ENCODE measurements at regions not wholly inside any gene's neighbourhood (a gene's known extent, or its start where the extent isn't known, plus 50 kb on each side); places are given as distances from the start of the nearest gene placed in this dataset.
"Not testable (repeated sequence)": the region's sequence is repeated elsewhere in the genome, so short reads cannot be mapped to it uniquely, and the experiment has no call there.

DNA sequence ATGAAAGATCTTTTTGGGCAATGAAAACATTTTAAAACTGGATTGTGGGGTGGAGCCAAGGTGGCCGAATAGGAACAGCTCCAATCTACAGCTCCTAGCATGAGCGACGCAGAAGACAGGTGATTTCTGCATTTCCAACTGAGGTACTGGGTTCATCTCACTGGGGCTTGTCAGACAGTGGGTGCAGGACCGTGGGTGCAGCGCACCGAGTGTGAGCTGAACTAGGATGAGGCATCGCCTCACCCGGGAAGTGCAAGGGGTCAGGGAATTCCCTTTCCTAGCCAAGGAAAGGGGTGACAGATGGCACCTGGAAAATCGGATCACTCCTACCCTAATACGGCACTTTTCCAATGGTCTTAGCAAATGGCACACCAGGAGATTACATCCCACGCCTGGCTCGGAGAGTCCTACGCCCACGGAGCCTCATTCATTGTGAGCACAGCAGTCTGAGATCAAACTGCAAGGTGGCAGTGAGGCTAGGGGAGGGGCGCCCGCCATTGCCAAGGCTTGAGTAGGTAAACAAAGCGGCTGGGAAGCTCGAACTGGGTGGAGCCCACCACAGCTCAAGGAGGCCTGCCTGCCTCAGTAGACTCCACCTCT is 84.3 kb upstream of the FANCL start:
- H3K27me3 ChIP-seq (ENCODE audit: control insufficient read depth in 3 of 3, insufficient read depth in 3 of 3, low read length in 3 of 3); H3K4me3 ChIP-seq (ENCODE audit: low read length in 3 of 3); H3K9me3 ChIP-seq (ENCODE audit: control insufficient read depth in 3 of 3, low read length in 3 of 3); H3K4me1 ChIP-seq (ENCODE audit: control insufficient read depth in 3 of 3, insufficient read depth in 3 of 3, low read length in 3 of 3); H3K9ac ChIP-seq (ENCODE audit: low read depth in 1 of 3, low read length in 3 of 3); H3K27ac ChIP-seq (ENCODE audit: low read depth, low read length); H3K36me3 ChIP-seq (ENCODE audit: control insufficient read depth in 3 of 3, insufficient read depth in 3 of 3, low read length in 3 of 3): not testable (repeated sequence)

DNA sequence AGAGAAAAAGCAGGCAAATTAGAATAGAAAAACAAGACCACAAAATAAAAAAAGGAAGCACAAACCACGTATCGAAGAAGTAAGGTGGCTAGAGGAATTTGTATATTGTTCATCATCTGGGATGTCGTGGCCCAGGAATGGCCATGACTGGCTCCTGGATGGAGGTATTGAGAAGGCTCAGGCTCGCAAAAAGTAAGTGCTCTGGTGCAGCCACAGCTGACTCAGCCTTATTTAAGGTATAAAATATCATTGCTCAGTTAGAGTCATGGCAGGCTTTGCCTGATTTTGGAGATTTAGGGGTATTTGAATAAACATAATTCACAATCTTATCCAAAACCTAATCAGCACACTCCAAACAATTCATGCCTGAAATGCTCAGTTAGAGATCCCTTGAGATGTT is 78.4 kb upstream of the FANCL start:
- H3K36me3 ChIP-seq (ENCODE audit: control insufficient read depth in 3 of 3, insufficient read depth in 3 of 3, low read length in 3 of 3): no peaks in the 10 kb centered on the region

DNA sequence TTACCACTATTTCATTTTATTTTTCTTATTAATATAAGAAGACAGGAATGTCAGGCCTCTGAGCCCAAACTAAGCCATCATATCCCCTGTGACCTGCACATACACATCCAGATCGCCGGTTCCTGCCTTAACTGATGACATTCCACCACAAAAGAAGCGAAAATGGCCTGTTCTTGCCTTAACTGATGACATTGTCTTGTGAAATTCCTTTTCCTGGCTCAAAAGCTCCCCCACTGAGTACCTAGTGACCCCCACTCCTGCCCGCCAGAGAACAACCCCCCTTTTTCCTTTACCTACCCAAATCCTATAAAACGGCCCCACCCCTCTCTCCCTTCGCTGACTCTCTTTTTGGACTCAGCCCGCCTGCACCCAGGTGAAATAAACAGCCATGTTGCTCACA is 77.8 kb upstream of the FANCL start:
- H3K27ac ChIP-seq (ENCODE audit: low read depth, low read length); H3K36me3 ChIP-seq (ENCODE audit: control insufficient read depth in 3 of 3, insufficient read depth in 3 of 3, low read length in 3 of 3); H3K9me3 ChIP-seq (ENCODE audit: control insufficient read depth in 3 of 3, low read length in 3 of 3); H3K4me1 ChIP-seq (ENCODE audit: control insufficient read depth in 3 of 3, insufficient read depth in 3 of 3, low read length in 3 of 3); H3K27me3 ChIP-seq (ENCODE audit: control insufficient read depth in 3 of 3, insufficient read depth in 3 of 3, low read length in 3 of 3); H3K4me3 ChIP-seq (ENCODE audit: low read length in 3 of 3); H3K9ac ChIP-seq (ENCODE audit: low read depth in 1 of 3, low read length in 3 of 3): not testable (repeated sequence)

More for the DNA sequence above, 78.4 kb upstream of the FANCL start:
- Histone ChIP-seq H3K27ac (ENCODE audit: low read depth, low read length) (no peak overlapping the region), H3K27me3 (ENCODE audit: control insufficient read depth in 3 of 3, insufficient read depth in 3 of 3, low read length in 3 of 3) (no peaks in the 10 kb centered on the region), H3K4me3 (ENCODE audit: low read length in 3 of 3) (no peak overlapping the region), H3K9me3 (ENCODE audit: control insufficient read depth in 3 of 3, low read length in 3 of 3) (no peaks in the 10 kb centered on the region), H3K9ac (ENCODE audit: low read depth in 1 of 3, low read length in 3 of 3) (no peak overlapping the region), H3K4me1 (ENCODE audit: control insufficient read depth in 3 of 3, insufficient read depth in 3 of 3, low read length in 3 of 3) (no peaks in the 10 kb centered on the region)

DNA sequence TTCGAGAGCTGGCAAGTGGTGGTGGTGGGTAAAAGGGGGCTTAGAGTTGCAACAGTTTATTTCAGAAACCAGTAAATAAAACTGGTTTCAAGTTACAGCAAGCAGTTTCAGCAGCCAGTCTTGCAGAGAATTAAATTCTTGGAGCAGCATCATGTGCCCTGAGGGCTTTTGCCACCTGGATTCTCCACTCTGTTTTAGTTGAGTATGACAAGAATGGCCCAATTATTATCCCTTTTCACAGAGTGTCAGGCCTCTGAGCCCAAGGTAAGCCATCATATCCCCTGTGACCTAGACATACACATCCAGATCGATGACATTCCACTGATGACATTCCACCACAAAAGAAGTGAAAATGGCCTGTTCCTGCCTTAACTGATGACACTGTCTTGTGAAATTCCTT is 72.8 kb upstream of the FANCL start:
- H3K4me1 ChIP-seq (ENCODE audit: control insufficient read depth in 3 of 3, insufficient read depth in 3 of 3, low read length in 3 of 3): no peaks in the 10 kb centered on the region
- H3K9ac ChIP-seq (ENCODE audit: low read depth in 1 of 3, low read length in 3 of 3): no peak overlapping the region
- H3K36me3 ChIP-seq (ENCODE audit: control insufficient read depth in 3 of 3, insufficient read depth in 3 of 3, low read length in 3 of 3): no peaks in the 10 kb centered on the region

DNA sequence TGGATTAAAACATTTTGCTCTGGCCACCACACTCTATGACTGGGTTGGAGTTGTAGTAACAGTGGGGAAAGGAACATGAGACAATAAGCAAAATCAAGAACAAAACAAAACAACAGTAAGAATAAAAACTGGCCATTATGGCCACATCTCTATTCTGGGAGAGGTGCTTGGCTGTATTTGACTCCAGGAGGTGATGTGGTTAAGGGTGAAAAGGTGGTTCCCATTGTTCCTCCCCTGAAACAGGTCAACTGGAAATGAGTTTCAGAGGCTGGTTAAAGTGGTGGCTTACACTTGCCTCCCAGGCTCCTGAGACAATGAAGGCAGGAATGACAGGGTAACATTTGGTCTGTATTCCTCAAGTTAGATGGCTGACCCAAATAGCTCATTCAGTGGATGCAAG is 67.3 kb upstream of the FANCL start:
- no peaks in the 10 kb centered on the region for H3K4me1 ChIP-seq (ENCODE audit: control insufficient read depth in 3 of 3, insufficient read depth in 3 of 3, low read length in 3 of 3)
- H3K27ac ChIP-seq (ENCODE audit: low read depth, low read length): no peak overlapping the region
- H3K4me3 ChIP-seq (ENCODE audit: low read length in 3 of 3): no peak overlapping the region
- no peaks in the 10 kb centered on the region for H3K36me3 ChIP-seq (ENCODE audit: control insufficient read depth in 3 of 3, insufficient read depth in 3 of 3, low read length in 3 of 3)
- H3K9me3 ChIP-seq (ENCODE audit: control insufficient read depth in 3 of 3, low read length in 3 of 3): no peaks in the 10 kb centered on the region
- H3K9ac ChIP-seq (ENCODE audit: low read depth in 1 of 3, low read length in 3 of 3): no peak overlapping the region
- no peaks in the 10 kb centered on the region for H3K27me3 ChIP-seq (ENCODE audit: control insufficient read depth in 3 of 3, insufficient read depth in 3 of 3, low read length in 3 of 3)

More for the DNA sequence above, 72.8 kb upstream of the FANCL start:
- H3K27me3 ChIP-seq (ENCODE audit: control insufficient read depth in 3 of 3, insufficient read depth in 3 of 3, low read length in 3 of 3): no peaks in the 10 kb centered on the region
- H3K4me3 ChIP-seq (ENCODE audit: low read length in 3 of 3): no peak overlapping the region
- H3K27ac ChIP-seq (ENCODE audit: low read depth, low read length): no peak overlapping the region
- no peaks in the 10 kb centered on the region for H3K9me3 ChIP-seq (ENCODE audit: control insufficient read depth in 3 of 3, low read length in 3 of 3)

DNA sequence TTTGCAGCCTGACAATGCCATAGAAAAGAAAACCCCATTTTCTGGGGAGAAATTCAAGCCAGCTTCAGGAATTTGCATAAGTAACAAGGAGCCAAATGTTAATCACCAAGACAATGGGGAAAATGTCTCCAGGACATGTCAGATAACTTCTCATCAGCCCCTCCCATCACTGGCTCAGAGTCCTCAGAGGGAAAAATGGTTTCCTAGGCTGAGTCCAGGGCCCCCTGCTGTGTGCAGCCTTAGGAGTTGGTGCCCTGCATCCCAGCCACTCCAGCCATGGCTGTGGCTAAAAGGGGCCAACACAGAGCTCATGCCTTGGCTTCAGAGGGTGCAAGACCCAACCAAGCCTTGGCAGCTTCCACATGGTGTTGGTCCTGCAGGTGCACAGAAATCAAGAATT is 63.7 kb upstream of the FANCL start:
- H3K27ac ChIP-seq (ENCODE audit: low read depth, low read length): no peak overlapping the region
- no peaks in the 10 kb centered on the region for H3K9me3 ChIP-seq (ENCODE audit: control insufficient read depth in 3 of 3, low read length in 3 of 3)
- no peaks in the 10 kb centered on the region for H3K27me3 ChIP-seq (ENCODE audit: control insufficient read depth in 3 of 3, insufficient read depth in 3 of 3, low read length in 3 of 3)
- H3K4me1 ChIP-seq (ENCODE audit: control insufficient read depth in 3 of 3, insufficient read depth in 3 of 3, low read length in 3 of 3): no peaks in the 10 kb centered on the region
- no peak overlapping the region for H3K4me3 ChIP-seq (ENCODE audit: low read length in 3 of 3)
- H3K36me3 ChIP-seq (ENCODE audit: control insufficient read depth in 3 of 3, insufficient read depth in 3 of 3, low read length in 3 of 3): no peaks in the 10 kb centered on the region
- no peak overlapping the region for H3K9ac ChIP-seq (ENCODE audit: low read depth in 1 of 3, low read length in 3 of 3)

DNA sequence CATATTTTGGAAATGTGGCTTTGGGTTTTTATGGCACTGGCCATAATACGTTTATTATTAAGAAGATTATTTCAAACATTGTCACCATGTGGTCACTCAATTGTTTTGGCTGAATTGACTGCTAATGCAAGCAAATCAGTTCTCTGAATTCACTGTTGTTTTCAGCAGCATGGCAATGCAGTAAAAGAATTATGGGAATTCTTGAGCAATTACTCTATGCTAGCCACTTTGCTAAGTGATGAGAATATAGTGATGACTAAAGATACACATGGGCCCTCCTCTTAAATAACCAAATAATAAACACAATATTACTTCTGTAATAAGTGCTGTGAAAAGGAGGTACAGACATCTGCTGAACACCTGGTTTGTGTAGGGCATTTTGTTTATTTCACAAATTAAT is 58.0 kb upstream of the FANCL start:
- H3K4me3 ChIP-seq (ENCODE audit: low read length in 3 of 3): no peak overlapping the region
- no peak overlapping the region for H3K27ac ChIP-seq (ENCODE audit: low read depth, low read length)
- H3K4me1 ChIP-seq (ENCODE audit: control insufficient read depth in 3 of 3, insufficient read depth in 3 of 3, low read length in 3 of 3): no peaks in the 10 kb centered on the region
- H3K36me3 ChIP-seq (ENCODE audit: control insufficient read depth in 3 of 3, insufficient read depth in 3 of 3, low read length in 3 of 3): no peaks in the 10 kb centered on the region
- no peaks in the 10 kb centered on the region for H3K27me3 ChIP-seq (ENCODE audit: control insufficient read depth in 3 of 3, insufficient read depth in 3 of 3, low read length in 3 of 3)
- H3K9me3 ChIP-seq (ENCODE audit: control insufficient read depth in 3 of 3, low read length in 3 of 3): no peaks in the 10 kb centered on the region
- H3K9ac ChIP-seq (ENCODE audit: low read depth in 1 of 3, low read length in 3 of 3): no peak overlapping the region

DNA sequence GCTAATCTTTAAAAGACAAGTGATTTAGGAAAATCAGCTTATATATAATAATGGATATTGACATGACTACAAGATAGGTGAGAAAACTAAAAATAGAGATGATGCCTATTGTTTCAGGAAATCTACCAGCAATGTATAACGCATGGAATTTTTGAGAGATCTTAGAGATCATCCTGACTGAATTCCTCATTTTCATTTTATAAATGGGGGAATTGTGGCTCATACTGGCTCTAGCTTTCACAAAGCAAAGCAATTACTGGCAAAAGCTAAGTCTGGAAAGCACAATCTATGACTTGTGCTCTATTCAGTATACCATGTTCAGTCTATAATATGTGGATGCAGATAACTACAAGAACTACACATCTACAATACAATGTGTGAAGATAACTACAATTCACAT is 51.9 kb upstream of the FANCL start:
- Histone ChIP-seq H3K9me3 (ENCODE audit: control insufficient read depth in 3 of 3, low read length in 3 of 3) (no peaks in the 10 kb centered on the region), H3K9ac (ENCODE audit: low read depth in 1 of 3, low read length in 3 of 3) (no peak overlapping the region), H3K27me3 (ENCODE audit: control insufficient read depth in 3 of 3, insufficient read depth in 3 of 3, low read length in 3 of 3) (no peaks in the 10 kb centered on the region), H3K4me3 (ENCODE audit: low read length in 3 of 3) (no peak overlapping the region), H3K27ac (ENCODE audit: low read depth, low read length) (no peak overlapping the region), H3K4me1 (ENCODE audit: control insufficient read depth in 3 of 3, insufficient read depth in 3 of 3, low read length in 3 of 3) (no peaks in the 10 kb centered on the region), H3K36me3 (ENCODE audit: control insufficient read depth in 3 of 3, insufficient read depth in 3 of 3, low read length in 3 of 3) (no peaks in the 10 kb centered on the region)

DNA sequence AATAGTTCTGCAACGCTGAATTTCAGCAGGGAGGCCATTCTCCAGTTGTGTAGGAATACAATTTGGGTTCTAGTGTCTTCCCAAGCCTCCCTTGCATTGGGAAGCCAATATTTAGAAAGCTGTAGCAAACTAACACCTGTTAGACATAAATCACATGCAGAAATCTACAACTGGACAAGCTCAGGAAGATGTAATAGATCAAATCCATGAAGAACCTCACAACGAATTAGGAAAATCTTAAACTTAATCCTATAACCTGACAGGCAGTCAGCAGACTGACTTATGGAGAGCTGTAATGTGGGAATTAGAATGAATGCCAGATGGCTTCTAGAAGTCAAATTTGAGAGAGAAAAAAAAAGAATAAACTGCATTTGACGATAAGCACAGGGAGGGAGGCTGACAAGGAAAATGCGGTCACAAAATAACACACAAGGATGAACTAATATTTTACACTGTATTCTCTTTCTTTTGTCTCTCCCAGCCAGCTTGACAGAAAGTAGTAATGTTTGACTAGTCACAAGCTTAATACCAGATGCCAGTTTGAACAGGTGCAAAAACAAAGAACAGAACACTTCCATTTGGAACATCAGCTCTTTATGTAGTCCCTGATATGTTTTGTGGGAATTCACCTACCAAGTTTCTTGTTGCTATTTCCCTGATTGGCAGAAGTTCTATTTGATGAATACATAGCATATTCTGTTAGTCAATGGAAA is 50.8 kb upstream of the FANCL start:
- H3K36me3 ChIP-seq (ENCODE audit: control insufficient read depth in 3 of 3, insufficient read depth in 3 of 3, low read length in 3 of 3): no peaks in the 10 kb centered on the region
- no peaks in the 10 kb centered on the region for H3K9me3 ChIP-seq (ENCODE audit: control insufficient read depth in 3 of 3, low read length in 3 of 3)
- H3K27ac ChIP-seq (ENCODE audit: low read depth, low read length): no peak overlapping the region
- H3K27me3 ChIP-seq (ENCODE audit: control insufficient read depth in 3 of 3, insufficient read depth in 3 of 3, low read length in 3 of 3): no peaks in the 10 kb centered on the region
- no peaks in the 10 kb centered on the region for H3K4me1 ChIP-seq (ENCODE audit: control insufficient read depth in 3 of 3, insufficient read depth in 3 of 3, low read length in 3 of 3)
- no peak overlapping the region for H3K4me3 ChIP-seq (ENCODE audit: low read length in 3 of 3)
- no peak overlapping the region for H3K9ac ChIP-seq (ENCODE audit: low read depth in 1 of 3, low read length in 3 of 3)

Measured in skeletal muscle tissue (tissue), 3 donors.